NCI-H524 treated with DMSO at 0.1 percent for 48 hours (cell line): ENCODE measurements at regions not wholly inside any gene's neighbourhood (a gene's known extent, or its start where the extent isn't known, plus 50 kb on each side); places are given as distances from the start of the nearest gene placed in this dataset.

Experiments
- DNase-seq: peaks from one replicate; lab custom pipeline; 2025; lab: John Stamatoyannopoulos, UW

DNA sequence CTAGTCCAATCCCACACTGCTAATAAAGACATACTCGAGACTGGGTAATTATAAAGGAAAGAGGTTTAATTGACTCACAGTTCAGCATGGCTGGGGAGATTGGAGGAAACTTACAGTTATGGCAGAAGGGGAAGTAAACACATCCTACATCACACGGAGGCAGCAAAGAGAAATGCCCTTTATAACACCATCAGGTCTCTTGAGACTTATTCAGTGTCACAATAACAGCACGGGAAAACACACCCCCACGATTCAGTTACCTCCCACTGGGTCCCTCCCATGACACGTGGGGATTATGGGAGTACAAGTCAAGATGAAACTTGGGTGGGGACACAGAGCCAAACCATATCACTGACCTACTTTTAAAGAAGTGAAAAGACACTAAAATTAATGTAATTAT is 1130.4 kb upstream of the SLC10A2 start:
- DNase-seq = no peak

DNA sequence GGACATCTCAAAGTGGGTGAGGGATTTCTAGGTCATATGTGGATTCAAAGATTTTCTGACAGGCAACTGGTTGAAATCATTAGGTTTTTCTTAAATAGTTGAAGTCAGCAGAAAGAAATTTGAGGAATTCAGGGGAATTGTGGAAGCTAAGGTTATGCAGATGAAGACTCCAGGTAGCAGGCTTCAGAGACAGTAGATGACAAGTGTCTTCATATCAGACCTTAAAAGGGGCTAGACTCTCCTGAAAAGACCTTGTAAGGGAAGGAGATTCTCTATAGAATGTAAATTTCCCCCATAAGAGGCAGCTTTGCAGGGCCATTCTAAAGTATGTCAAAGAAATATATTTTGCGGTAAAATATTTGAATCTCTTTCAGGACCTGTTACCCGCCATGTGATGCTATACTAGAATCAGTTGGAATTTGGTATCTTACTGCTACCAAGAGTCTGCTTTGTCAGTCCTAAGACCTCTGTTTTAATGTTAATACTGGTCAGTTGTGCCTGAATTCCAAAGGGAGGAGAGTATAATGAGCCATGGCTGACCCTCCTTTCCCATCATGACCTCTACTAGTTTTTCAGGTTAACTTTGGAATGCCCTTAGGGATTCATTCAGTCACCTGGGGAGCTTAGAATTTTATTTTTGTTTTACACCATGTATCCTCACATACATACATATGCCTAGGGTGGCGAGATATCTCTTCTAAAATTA is 1115.5 kb upstream of the SLC10A2 start:
- no peak for DNase-seq

DNA sequence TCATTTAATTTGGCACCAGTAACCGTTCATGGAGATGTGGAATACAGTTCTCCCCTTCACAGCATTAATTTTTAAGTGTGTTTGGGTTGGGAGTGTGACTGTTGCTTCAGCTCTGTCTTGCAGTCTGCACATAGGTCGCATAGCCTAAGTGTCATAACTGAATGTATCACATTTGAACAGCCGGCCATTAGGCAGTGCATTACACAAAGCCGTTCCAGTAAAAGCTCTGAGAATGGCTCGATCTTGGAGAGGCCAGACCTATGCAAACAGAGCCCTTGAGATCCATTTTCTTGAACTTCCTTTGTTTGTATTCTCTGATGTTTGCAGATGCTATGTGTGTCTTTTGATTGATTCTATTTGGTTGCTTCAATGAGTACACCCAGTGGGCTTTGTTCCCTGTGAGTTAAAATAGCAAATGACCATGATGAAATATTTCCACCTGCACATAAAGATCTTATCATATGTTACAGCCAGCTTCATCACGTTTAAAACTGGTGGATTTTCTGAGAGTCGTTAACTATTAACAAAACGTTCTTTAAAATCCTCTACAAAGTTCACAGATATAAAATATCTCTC is 1104.9 kb upstream of the SLC10A2 start:
- no peak for DNase-seq

DNA sequence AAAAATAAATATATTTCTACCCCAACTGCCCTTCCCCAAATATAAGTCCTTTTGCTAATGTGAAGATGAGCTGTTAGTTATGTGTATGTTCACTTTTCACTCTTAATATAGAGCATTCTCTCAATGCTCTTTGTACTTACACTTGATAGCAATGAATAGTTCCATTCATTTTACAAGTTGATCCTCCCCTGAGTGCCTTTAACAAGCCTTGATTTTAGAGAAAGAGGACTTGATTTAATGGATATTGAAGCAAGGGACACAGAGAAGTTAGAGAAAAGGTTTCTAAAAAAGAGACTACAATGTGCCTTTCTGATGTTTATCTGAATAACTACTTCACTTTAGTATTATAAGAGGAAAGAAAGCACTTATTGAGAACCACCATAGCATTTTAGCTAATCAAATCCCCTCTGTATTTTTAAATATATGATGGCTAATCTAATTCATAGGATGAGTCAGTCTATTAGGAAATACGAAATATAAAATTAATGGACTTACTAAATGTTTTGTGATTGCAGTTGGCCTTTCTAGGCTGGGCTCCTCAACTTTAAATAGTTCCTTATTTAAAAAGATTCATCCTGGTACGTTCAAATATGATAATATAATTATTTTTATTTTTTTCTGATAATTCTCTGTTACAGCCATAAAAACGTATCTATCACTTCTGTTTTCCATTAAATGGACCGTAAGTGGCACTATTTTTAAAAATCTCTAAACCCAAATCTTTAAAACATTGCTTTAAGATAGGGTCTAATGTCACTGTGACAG is 1097.8 kb upstream of the SLC10A2 start:
- no peak for DNase-seq

DNA sequence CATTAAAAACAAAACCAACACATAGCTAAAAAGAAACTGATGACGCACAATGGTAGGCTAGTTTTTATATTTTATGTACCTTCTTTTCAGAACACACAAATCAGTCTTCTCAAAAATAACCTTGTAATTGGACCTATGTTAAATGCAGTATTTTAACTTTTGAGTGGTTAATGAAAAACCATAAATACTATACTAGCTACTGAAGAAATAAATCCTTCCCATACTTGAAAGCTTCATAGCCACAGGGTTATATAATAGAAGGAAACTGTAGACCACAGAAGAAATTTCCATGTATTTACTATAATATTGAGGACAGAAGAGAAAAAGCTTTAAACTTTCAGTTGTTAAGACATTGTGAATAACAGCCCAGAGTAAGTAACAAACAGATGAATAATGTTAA is 1094.3 kb upstream of the SLC10A2 start:
- DNase-seq = no peak

DNA sequence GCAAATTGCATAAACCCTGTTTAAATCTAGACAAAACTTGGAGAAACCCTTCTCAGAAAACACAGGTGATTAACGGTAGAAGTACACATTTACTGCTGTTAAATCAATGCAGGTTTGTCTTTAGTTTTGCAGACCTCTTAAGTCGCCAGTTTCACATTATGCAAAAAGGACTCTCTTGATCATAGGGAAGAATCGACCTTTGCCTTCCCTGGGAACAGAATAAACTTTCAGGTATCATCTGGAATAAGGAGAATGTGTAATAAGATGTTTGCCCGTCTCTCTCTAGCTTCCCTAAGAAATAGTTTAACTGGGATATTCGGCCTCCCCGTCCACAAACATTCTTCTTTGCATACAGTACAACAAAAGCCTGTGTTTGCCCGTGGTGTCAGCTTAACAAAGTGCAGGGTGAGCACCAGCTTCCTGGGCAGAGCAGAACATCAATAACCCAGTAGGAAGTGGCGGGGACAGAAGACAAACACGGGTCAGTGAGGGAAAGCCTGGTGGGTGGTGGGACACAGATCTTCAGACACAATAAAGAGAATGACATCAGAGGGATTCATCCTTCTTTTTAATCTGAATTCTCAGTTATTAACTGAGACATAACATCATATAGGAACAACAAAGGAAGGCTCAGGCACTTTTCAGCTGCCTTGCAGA is 1077.7 kb upstream of the SLC10A2 start:
- no peak for DNase-seq

DNA sequence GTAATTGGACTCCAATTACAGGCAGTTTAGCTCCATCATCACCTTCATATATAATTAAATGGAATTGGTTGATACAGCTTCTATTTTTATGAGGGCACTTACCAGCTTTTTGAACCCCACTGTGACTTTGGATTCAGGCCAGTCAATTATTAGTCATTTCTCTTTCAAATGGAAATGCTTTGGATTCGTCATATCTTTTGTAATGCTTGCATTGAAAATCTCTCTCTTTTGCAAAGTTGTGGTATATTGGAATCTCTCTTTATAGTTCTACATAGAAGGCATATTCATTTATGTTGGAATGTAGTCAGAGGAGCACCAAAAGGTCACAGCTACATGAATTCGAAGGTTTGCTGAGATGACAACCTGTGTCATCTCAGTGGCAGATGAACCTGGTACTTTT is 1074.3 kb upstream of the SLC10A2 start:
- no peak for DNase-seq

DNA sequence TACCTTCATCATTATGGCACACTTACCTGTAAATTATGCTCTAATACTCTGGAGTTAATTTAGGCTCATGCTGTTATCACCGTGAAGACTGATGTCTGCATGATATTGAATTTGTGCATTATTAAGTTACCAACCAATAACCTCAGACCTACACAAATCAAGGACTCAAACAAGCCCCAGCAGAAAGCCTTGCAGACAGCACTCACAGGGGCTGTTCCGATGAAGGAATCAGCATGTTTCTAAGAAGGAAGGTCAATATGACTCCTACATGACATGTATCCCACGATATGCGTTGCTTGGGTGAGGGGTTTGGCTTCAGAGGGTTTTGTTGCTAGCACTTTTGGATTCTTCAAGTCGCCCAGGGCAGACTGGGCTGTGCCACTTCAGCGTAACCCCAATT is 1071.2 kb upstream of the SLC10A2 start:
- no peak for DNase-seq

DNA sequence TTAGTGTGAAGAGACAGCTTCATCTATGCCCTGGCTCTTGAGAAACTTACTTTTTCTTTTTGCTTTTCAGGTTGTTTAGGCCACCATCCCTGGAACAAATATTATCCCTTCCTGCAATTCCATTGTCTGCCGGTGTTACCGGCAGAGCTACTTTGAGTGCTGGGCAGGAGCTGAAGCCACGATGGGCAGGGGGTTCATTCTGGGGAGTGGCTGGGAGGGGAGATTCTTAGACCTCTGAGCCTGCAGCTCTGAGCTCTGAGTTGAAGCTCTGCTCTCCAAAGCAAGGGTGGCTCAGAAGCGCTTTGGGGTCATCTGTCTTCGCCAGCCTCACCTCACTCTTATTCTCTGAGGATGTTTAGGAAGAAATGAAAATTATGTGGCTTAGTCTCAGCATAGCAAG is 1066.6 kb upstream of the SLC10A2 start:
- DNase-seq = no peak

DNA sequence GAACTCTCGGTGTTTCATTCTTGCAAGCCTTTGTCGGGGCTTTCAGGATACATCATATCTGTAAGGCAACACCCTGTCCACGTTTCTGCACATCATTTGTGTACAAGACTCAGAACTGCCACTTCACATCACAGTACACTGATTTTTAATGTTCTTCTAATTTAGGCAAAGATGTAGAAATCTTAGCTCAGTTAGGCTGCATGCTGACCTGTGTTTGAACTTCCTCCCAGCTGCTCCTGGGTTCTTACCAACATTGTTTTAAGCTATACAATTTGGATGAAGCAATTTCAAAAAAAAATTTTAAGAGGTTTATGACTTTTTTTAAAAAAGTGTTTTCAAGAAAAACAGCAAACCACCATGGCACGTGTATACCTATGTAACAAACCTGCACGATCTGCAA is 1047.9 kb upstream of the SLC10A2 start:
- no peak for DNase-seq

DNA sequence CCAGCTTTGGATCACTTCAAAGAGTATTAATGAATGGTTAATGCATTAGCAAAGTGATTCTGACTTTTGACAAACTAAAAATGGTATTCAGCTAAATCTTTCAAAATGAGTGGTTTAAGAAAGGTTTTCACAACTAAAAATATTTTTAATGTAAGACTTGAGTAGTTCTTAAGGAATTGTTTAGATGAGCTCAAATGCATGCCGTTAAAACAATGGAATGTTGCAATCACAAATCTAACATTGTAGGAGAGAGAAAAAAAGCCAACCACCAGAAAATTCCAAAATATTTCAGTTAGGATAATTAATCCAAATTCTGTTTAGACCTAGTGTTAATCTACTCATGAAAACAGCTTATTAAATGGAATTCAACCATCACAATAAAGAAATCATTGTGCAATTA is 1044.8 kb upstream of the SLC10A2 start:
- DNase-seq = no peak

DNA sequence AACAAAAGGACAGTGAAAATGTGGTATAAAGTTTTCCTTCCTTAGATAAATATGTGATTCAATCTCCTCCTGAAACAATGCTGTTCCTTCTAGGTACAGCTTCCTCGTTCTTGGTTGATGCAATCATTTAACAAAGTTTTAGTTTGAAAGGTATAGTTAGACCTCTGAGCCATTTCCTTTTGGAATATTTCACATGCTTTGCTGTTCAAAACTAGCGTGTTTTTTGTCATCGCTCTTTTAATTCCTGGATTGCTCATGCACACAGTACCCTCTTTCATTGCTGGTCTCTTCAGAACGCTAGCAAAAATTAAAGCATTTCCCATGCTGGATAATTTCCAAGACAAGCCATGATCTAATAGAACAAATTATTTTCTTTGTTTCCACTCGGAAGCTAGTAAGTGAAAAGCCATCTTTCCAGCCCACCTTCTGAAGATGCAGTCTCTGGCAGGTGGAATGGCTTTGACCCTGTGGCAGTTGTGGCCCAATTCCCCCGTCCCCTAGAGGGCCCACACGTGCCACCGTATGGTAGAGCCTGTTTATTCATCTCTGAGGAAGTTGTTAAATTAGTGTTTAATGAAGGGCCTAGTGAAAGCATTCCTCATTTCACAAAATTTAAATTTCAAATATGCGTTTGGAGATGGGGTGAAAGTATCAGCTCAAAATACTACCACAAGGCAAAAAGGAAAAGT is 1040.6 kb upstream of the SLC10A2 start:
- no peak for DNase-seq

DNA sequence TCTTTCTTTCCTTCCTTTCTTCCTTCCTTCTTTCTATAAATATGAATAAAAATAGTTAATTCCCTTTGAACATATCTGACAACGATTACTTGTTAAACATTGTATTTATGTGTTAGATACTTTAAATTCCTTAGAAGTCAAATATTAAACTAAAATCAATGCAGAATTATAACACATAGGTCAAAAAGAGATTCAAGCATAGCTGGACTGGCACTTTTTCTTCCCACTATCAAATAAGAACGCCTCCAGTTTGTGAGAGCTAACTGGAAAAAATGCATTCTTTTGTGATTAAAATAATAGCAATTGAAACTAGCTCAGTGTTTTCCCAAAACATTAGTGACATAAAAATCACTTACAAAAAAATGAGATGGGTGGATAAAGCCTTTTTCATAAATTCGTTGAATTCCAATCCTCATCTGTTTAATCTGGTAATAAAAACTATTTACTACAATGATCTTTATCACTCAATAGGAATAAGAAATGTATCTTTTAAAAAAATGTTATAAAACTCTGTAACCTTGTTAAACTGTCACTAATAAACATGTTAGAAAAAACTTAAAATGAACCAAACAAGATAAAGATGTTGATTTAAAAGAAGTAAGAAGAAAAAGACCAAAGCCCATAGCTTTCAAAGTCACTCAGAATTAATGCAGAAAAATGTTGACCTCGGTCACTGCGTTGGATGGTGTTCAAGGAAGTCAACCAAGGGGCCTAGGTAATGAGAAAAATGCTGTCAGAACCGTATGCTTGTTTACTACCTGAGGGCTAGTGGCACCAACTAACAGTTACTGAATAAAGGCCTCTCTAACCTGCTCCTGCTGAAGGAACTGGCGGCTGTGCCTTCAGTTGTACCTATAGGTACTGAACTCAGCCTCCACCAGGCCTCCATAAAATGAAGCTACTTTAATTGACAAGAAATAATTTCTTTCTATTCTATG is 1039.5 kb upstream of the SLC10A2 start:
- no peak for DNase-seq

DNA sequence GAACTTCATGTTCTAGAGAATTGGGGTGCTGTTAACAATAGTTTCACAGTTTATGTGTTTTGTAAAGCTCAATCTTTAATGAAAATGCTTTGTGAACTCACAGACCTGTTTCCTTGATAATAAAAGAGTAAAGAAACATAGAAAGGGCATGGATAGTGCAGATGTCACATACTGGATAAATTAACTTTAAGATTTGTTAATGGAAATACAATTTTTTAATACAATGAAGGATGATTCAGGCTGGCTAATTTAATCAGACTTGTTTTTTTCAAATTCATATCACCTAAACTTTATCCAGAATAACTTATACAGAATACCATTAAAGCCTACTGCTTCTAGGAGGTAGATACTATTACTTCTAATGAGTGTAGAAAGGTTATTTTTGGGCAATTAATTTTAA is 1033.5 kb upstream of the SLC10A2 start:
- DNase-seq = no peak

DNA sequence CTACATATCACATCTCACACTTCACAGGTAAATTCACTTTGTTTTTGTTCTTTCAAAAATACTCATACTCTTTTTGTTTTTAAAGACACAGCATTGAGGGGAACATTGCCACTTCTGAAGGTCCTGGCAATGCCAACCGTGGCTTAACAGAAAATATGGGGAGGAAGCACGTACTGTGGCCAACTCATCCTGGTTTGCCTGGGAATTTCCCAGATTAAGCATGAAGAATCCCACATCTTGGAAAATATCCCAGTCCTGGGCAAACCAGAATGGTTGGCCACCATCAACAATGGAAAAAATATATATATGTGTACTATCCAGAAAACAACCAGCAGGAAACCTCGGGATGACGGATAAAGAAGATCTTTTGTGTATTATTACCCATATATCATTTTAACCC is 1032.2 kb upstream of the SLC10A2 start:
- DNase-seq = no peak

DNA sequence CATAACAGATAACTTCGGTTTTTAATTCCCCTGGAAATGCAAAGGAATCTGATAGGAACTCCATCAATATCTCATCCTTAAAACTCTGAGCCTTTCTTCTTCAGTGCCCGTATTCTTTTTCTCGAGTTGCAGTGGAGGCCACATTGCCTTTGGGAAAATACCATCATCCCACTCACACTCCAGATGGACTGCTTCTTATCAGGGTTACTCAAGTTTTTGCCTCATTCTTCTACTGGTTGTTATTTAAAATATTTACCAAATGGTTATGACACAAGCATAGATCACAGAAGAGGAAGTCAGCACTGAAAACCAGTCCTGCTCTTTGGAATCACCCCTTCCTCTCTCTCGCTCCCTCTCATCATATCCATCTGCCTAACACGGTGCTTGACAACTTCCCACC is 1020.5 kb upstream of the SLC10A2 start:
- no peak for DNase-seq

DNA sequence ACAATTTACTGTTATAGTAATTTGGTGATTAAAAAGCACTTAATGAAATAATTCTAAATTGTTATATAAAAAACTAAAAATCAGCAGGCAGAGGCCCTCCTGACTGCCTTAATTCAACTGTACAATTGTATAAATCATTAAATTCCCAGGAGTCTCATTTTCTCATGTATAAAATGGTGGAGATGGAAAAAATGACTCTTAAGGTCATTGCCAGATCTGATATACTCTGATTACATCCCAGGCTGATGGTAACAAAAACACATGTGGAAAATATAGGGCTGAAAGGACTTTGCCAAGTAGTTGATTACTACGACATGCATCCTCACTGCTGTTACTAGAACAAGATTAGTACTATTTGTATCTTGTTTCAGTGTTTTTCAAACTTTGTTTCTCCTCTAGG is 1020.0 kb upstream of the SLC10A2 start:
- no peak for DNase-seq

DNA sequence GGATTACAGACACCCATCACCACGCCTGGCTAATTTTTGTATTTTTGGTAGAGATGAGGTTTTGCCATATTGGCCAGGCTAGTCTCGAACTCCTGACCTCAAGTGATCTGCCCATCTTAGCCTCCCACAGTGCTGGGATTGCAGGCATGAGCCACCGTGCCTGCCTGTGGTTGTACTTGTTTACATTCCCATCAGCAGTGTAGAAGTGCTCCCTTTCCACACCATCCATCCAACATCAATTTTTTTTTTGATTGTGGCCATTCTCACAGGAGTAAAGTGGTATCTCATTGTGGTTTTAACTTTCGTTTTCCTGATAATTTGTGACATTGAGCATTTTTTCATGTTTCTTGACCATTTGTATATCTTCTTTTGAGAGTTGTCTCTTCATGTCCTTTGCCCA is 1019.4 kb upstream of the SLC10A2 start:
- DNase-seq = no peak

DNA sequence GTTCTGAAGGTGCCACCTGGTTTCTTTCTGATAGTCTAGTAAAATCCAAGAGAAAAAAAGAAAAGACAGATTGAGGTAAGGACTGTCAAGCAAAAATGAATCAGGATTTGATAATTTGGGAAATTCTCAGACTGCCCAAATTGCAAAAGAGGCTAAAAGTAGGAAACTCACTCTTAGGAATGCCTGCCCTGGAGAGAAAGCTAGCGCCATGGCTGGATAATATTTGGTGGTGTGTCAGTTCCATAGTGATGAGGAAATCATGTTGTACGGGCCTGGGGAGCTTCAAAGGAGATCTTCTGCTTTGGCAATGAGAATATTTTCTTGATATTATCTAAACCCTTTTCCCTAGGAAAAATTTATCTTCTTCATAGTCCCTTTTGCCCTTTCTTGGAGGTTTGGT is 1008.1 kb upstream of the SLC10A2 start:
- DNase-seq = no peak

DNA sequence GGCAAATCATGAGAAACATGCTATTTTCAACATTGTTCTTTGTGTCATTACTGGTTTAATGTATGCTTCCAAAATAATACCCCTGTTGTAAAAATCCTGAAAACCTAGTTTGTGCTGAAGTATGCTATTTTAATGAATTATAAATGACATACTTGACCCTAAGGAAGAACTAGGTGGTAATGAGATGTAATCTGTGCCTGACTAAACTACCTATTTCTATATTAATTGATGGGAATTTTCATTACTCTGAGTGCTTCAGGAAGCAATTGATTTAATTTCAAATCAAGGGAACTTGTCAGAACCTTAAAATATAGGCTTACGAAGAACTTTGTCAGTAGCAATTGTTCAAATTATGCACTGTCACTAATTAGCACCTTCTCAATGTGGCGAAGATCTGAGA is 1005.6 kb upstream of the SLC10A2 start:
- no peak for DNase-seq

DNA sequence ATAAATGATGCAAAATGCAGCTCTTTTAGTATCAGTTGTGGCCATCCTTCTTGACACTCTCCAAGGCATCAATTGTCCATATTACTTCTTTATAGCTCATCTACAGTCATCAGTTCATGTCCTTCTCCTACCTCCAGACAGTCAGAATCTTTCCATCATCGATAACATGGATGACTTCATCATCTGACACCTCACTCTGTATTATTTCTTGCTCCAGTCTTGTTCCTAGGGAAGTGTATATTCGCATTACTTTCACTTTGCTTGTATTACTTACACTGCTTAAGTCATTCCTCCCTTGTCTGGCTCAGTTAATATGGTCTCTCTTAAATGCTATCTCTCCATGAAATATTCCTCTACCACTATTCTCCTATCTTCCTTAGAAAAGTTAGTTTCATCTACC is 999.1 kb upstream of the SLC10A2 start:
- no peak for DNase-seq
